Spleen (tissue), 11 donors: ENCODE measurements at regions not wholly inside any gene's neighbourhood (a gene's known extent, or its start where the extent isn't known, plus 50 kb on each side); places are given as distances from the start of the nearest gene placed in this dataset.

Experiments used
- DNase-seq: peaks from one replicate; pipeline ENCODE4 v3.0.0-alpha.2; 2020
- H3K27ac ChIP-seq, 8 donors: fragments of 200-600 bp; sonication (generic) in 7 of 8; 1 replicate in 4 of 8; 2 replicates in 4 of 8; pipeline versions ENCODE4 v1.5.0 to v1.8.0; 2016 to 2021; ENCODE audit warnings: inconsistent platforms in 4 of 8, mild to moderate bottlenecking in 4 of 8, moderate library complexity in 1 of 8
- H3K27me3 ChIP-seq, 7 donors: fragments of 200-600 bp; sonication (generic) in 6 of 7; replicated peaks in 1 of 7; 1 replicate in 4 of 7; 2 replicates in 3 of 7; pipeline versions ENCODE4 v1.5.0 to v1.8.0; 2016 to 2021; ENCODE audit warnings: inconsistent platforms in 3 of 7, mild to moderate bottlenecking in 1 of 7
- H3K36me3 ChIP-seq, 6 donors: fragments of 200-600 bp; sonication (generic) in 5 of 6; 1 replicate in 4 of 6; 2 replicates in 2 of 6; pipeline versions ENCODE4 v1.5.0 to v1.8.0; 2016 to 2021; ENCODE audit warnings: inconsistent platforms in 2 of 6
- H3K4me1 ChIP-seq, 6 donors: fragments of 200-600 bp; sonication (generic) in 5 of 6; 1 replicate in 3 of 6; 2 replicates in 3 of 6; pipeline versions ENCODE4 v1.5.0 to v1.8.0; 2016 to 2021; ENCODE audit warnings: inconsistent platforms in 3 of 6
- H3K4me3 ChIP-seq, 8 donors: fragments of 200-600 bp; sonication (generic) in 7 of 8; 1 replicate in 4 of 8; 2 replicates in 4 of 8; pipeline versions ENCODE4 v1.5.0 to v1.8.0; 2016 to 2021; ENCODE audit warnings: inconsistent platforms in 4 of 8, mild to moderate bottlenecking in 4 of 8, moderate library complexity in 2 of 8
- H3K9me3 ChIP-seq, 8 donors: fragments of 200-600 bp; sonication (generic) in 7 of 8; 1 replicate in 4 of 8; 2 replicates in 4 of 8; pipeline versions ENCODE4 v1.5.0 to v1.8.0; 2016 to 2021; ENCODE audit warnings: inconsistent platforms in 4 of 8
- CTCF ChIP-seq, 11 experiments: fragments of 200-600 bp in 7 of 11; fragments of 450-650 bp in 4 of 11; sonication (generic) in 4 of 11; IDR thresholded peaks in 8 of 11; conservative IDR thresholded peaks in 3 of 11; 1 replicate in 7 of 11; 2 replicates in 4 of 11; pipeline versions ENCODE4 v1.4.0 to v1.8.0; 2016 to 2021; ENCODE audit warnings: antibody characterized with exemption in 11 of 11, inconsistent platforms in 4 of 11, mild to moderate bottlenecking in 1 of 11
- POLR2A ChIP-seq, 3 donors: fragments of 450-650 bp; IDR thresholded peaks; one replicate each; pipeline ENCODE4 v1.5.1; 2017; ENCODE audit warnings: antibody characterized with exemption in 3 of 3, mild to moderate bottlenecking in 1 of 3
- POLR2AphosphoS5 ChIP-seq, 3 donors: sonication (generic); formaldehyde crosslinking; IDR thresholded peaks; one replicate each; pipeline ENCODE4 v1.5.1; 2017; ENCODE audit warnings: antibody characterized with exemption in 3 of 3
- WGBS, 5 donors: extraction: QIAGEN DNeasy Blood & Tissue Kit in 3 of 5; methylation state at CpG; one replicate each; pipeline versions ENCODE4 v1.1.5 to v1.1.7; 2013 to 2018; 5-methylcytosine and 5-hydroxymethylcytosine counted together
- intact Hi-C: fragments of 100-400 bp; cut with DNase I; formaldehyde crosslinking; loops from one replicate; pipeline ENCODE4 v1.15.0; 2023; ENCODE audit warnings: low total_unique reads
- donor health status: healthy with polysubstance abuse.
- donor health status: DM: no; HTN: no; CAD: no; lungs with moderate emphysema.
- donor health status: DM: no; HTN: no; CAD: no.
- donor health status: Bipolar disorder and iron deficiency.
- donor health status: healthy.
- donor health status: DM: no; HTN: no; CAD: no.
- donor health status: DM: yes; HTN: yes; CAD: no.

GRCh38 chr11:23961503-23962338 lies 535.1 kb upstream of the LUZP2 start:
- peak; percentile 66 for DNase-seq
- no peaks in the 10 kb centered on the region for H3K36me3 ChIP-seq
- no peak overlapping the region for H3K4me3 ChIP-seq
- intact Hi-C loops = no loop called here
- H3K27me3 ChIP-seq = no peaks in the 10 kb centered on the region
- TF ChIP-seq CTCF (IDR thresholded peaks at IDR 0.05 in 8 of 11, conservative IDR thresholded peaks at IDR 0.05 in 3 of 11) (no peak), POLR2AphosphoS5 (IDR thresholded peaks at IDR 0.05) (no peak), POLR2A (IDR thresholded peaks at IDR 0.05) (no peak)
- H3K9me3 ChIP-seq = peaks cover 0 to 7% (median 0%) of the 10 kb centered on the region in 8 donors
- 81 to 89% (median 81%) methylated on average over 16 to 20 of the region's 20 CpGs for WGBS, 5 donors
- H3K4me1 ChIP-seq = no peaks in the 10 kb centered on the region
- H3K27ac ChIP-seq = no peak overlapping the region

GRCh38 chr11:23973244-23973643 lies 523.6 kb upstream of the LUZP2 start:
- Histone ChIP-seq H3K9me3 (peaks cover 0 to 3% (median 0%) of the 10 kb centered on the region in 8 donors), H3K27me3 (no peaks in the 10 kb centered on the region), H3K4me3 (no peak overlapping the region), H3K4me1 (no peaks in the 10 kb centered on the region), H3K36me3 (no peaks in the 10 kb centered on the region), H3K27ac (no peak overlapping the region)
- WGBS, 5 donors = 59 to 78% (median 67%) methylated on average over 2 of the region's 2 CpGs
- no peak for TF ChIP-seq POLR2AphosphoS5 (IDR thresholded peaks at IDR 0.05)
- TF ChIP-seq POLR2A (IDR thresholded peaks at IDR 0.05) = no peak
- no peak for TF ChIP-seq CTCF (IDR thresholded peaks at IDR 0.05 in 8 of 11, conservative IDR thresholded peaks at IDR 0.05 in 3 of 11)
- intact Hi-C loops = no loop called here
- DNase-seq = no peak

GRCh38 chr11:23974051-23974450 lies 522.8 kb upstream of the LUZP2 start:
- H3K4me1 ChIP-seq = no peaks in the 10 kb centered on the region
- TF ChIP-seq POLR2A (IDR thresholded peaks at IDR 0.05) = no peak
- no peak for TF ChIP-seq POLR2AphosphoS5 (IDR thresholded peaks at IDR 0.05)
- no peak for TF ChIP-seq CTCF (IDR thresholded peaks at IDR 0.05 in 8 of 11, conservative IDR thresholded peaks at IDR 0.05 in 3 of 11)
- H3K36me3 ChIP-seq = no peaks in the 10 kb centered on the region
- H3K4me3 ChIP-seq = no peak overlapping the region
- no peak overlapping the region for H3K27ac ChIP-seq
- 39 to 73% (median 49%) methylated on average over 3 of the region's 3 CpGs for WGBS, 5 donors
- no peaks in the 10 kb centered on the region for H3K27me3 ChIP-seq
- intact Hi-C loops = no loop called here
- H3K9me3 ChIP-seq = peaks cover 0 to 3% (median 0%) of the 10 kb centered on the region in 8 donors
- no peak for DNase-seq

- H3K4me3 ChIP-seq = no peak overlapping the region
- H3K9me3 ChIP-seq = peaks cover 0 to 3% (median 0%) of the 10 kb centered on the region in 8 donors
- TF ChIP-seq POLR2AphosphoS5 (IDR thresholded peaks at IDR 0.05) (no peak), CTCF (IDR thresholded peaks at IDR 0.05 in 8 of 11, conservative IDR thresholded peaks at IDR 0.05 in 3 of 11) (no peak), POLR2A (IDR thresholded peaks at IDR 0.05) (no peak)
- no peaks in the 10 kb centered on the region for H3K27me3 ChIP-seq
- intact Hi-C loops = no loop called here
- H3K4me1 ChIP-seq = no peaks in the 10 kb centered on the region
- no peak for DNase-seq
- no peak overlapping the region for H3K27ac ChIP-seq
- no peaks in the 10 kb centered on the region for H3K36me3 ChIP-seq
Observed at GRCh38 chr11:23974601-23975000, 522.3 kb upstream of the LUZP2 start.
